ENCODE measurements at regions not wholly inside any gene's neighbourhood (a gene's known extent, or its start where the extent isn't known, plus 50 kb on each side); places are given as distances from the start of the nearest gene placed in this dataset.

DNA sequence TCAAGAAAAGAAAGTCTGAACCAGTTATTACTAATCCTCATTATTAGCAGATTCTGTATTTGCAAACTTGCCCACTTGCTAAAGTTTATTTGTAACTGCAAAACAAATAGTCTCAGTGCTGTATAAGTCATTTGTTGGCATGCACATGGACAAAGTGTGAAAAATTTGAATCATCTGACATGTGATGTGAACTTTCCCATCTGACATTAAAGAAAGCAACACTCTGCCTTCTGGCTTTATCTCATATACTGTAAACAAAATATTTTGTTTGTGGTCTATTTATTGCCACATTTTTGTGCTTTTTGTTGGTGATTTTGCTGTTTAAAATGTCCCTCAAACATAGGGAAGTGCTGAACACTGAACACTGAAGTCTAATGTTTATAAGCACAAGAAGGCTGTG lies 513.8 kb downstream of the RPL10L start:
- TF ChIP-seq, protein P1, sequence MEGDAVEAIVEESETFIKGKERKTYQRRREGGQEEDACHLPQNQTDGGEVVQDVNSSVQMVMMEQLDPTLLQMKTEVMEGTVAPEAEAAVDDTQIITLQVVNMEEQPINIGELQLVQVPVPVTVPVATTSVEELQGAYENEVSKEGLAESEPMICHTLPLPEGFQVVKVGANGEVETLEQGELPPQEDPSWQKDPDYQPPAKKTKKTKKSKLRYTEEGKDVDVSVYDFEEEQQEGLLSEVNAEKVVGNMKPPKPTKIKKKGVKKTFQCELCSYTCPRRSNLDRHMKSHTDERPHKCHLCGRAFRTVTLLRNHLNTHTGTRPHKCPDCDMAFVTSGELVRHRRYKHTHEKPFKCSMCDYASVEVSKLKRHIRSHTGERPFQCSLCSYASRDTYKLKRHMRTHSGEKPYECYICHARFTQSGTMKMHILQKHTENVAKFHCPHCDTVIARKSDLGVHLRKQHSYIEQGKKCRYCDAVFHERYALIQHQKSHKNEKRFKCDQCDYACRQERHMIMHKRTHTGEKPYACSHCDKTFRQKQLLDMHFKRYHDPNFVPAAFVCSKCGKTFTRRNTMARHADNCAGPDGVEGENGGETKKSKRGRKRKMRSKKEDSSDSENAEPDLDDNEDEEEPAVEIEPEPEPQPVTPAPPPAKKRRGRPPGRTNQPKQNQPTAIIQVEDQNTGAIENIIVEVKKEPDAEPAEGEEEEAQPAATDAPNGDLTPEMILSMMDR (IDR thresholded peaks at IDR 0.05): no peak
- no peak for TF ChIP-seq POLR2AphosphoS5 (IDR thresholded peaks at IDR 0.05; ENCODE audit: insufficient read depth in 1 of 2, low read depth in 1 of 2)
